ENCODE measurements at regions not wholly inside any gene's neighbourhood (a gene's known extent, or its start where the extent isn't known, plus 50 kb on each side); places are given as distances from the start of the nearest gene placed in this dataset.

DNA sequence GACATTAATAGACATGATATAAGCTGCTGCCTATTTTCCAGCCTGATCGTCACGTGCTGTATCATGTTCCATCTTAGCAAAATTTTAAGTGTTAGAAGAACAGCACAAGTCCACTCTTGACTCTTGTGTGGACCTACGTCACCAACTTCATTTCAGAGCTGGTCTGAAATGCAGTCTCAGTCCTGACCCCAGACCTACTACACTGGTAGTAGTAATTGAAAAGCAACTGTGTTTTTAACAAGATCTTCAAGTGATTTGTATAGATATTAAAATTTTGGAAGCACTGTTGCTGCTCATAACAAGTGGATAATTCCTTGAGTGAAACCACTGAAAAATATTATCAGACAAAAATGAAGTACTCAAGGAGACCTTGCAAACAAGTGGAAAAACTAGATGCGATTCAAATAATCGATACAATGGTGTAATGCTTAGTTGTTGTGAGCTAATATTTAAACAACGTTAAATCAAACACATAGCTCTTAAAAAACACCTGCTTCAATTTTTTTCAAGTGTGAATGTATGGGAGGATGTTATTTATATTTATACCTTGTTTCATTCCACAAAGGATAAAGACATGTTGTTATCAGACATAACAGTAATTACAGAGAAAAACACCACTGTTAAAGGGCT is 110.9 kb upstream of the JAG1 start:
- CTCF ChIA-PET, result no interaction called here
- Mint-ChIP-seq H3K9me3 (no peaks in the 10 kb centered on the region), H3K27me3 (peaks cover 5% of the 10 kb centered on the region), H3K27ac (no peak overlapping the region), H3K36me3 (no peaks in the 10 kb centered on the region), H3K4me1 (no peaks in the 10 kb centered on the region), H3K4me3 (no peak overlapping the region)
- no peak for DNase-seq

- H3K36me3 Mint-ChIP-seq, result no peaks in the 10 kb centered on the region
- CTCF ChIA-PET, result no interaction called here
Observed at GRCh38 chr20:10786678-10787077, 112.9 kb upstream of the JAG1 start.

GRCh38 chr20:10788055-10788454 is 114.3 kb upstream of the JAG1 start:
- Mint-ChIP-seq H3K4me3 (no peak overlapping the region), H3K9me3 (no peaks in the 10 kb centered on the region), H3K36me3 (no peaks in the 10 kb centered on the region), H3K4me1 (no peaks in the 10 kb centered on the region), H3K27me3 (no peaks in the 10 kb centered on the region), H3K27ac (no peak overlapping the region)
- no peak for DNase-seq
- CTCF ChIA-PET, result no interaction called here

More at GRCh38 chr20:10786678-10787077, 112.9 kb upstream of the JAG1 start:
- H3K9me3 Mint-ChIP-seq, result no peaks in the 10 kb centered on the region
- no peaks in the 10 kb centered on the region for H3K27me3 Mint-ChIP-seq
- no peak overlapping the region for H3K27ac Mint-ChIP-seq
- H3K4me1 Mint-ChIP-seq, result no peaks in the 10 kb centered on the region
- H3K4me3 Mint-ChIP-seq, result no peak overlapping the region
- DNase-seq, result no peak

- Mint-ChIP-seq H3K27me3 (no peaks in the 10 kb centered on the region), H3K36me3 (no peaks in the 10 kb centered on the region), H3K27ac (no peak overlapping the region), H3K4me3 (no peak overlapping the region), H3K9me3 (no peaks in the 10 kb centered on the region), H3K4me1 (no peaks in the 10 kb centered on the region)
- CTCF ChIA-PET, result no interaction called here
- DNase-seq, result no peak
Observed at GRCh38 chr20:10788877-10789276, 115.1 kb upstream of the JAG1 start.

DNA sequence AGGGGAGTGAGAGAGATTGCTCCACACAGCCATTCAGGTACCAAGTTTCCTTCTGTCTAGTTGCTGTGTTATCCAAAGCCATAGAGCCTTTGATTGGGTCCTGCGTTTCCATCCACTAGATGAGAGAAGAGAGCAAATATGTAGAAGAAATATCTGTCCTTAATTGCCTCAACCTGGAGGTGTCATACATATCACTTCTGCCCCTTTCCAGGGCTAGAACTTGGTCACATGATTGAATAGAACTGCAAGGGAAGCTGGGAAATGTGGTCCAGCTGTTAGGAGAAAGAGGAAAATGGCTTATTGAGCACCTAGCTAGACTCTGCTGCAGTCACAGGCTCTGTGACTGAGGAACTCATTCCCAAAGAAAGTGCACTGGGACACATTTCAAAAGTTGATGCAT is 115.6 kb upstream of the JAG1 start:
- H3K4me1 Mint-ChIP-seq, result no peaks in the 10 kb centered on the region
- CTCF ChIA-PET, result no interaction called here
- H3K4me3 Mint-ChIP-seq, result no peak overlapping the region
- DNase-seq, result no peak
- no peak overlapping the region for H3K27ac Mint-ChIP-seq
- H3K9me3 Mint-ChIP-seq, result no peaks in the 10 kb centered on the region
- no peaks in the 10 kb centered on the region for H3K36me3 Mint-ChIP-seq
- no peaks in the 10 kb centered on the region for H3K27me3 Mint-ChIP-seq

DNA sequence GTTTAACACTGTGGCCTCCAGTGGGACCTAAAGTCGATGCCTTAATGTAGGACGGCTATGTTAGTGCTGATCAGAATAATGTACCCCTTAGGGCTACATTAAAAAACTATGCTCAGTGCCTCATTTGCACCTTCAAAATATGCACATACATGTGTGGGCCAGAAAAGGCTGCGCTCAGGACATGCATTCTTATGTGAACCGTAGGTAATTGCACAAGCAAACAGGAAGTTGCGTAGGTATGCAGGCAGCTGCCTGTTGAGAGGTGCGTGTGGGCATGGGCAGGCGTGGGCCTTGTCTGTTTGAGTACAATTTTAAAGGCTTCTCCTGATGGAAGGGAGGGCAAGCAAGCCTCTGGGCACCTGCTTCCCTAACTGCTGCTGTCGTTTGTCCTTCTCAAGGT is 116.2 kb upstream of the JAG1 start:
- H3K4me3 Mint-ChIP-seq, result no peak overlapping the region
- CTCF ChIA-PET, result no interaction called here
- no peaks in the 10 kb centered on the region for H3K27me3 Mint-ChIP-seq
- no peak for DNase-seq
- no peaks in the 10 kb centered on the region for H3K36me3 Mint-ChIP-seq
- no peak overlapping the region for H3K27ac Mint-ChIP-seq
- no peaks in the 10 kb centered on the region for H3K9me3 Mint-ChIP-seq
- no peaks in the 10 kb centered on the region for H3K4me1 Mint-ChIP-seq

GRCh38 chr20:10792291-10792690 is 118.5 kb upstream of the JAG1 start:
- Mint-ChIP-seq H3K27me3 (no peaks in the 10 kb centered on the region), H3K36me3 (no peaks in the 10 kb centered on the region)

GRCh38 chr20:10793766-10794165 is 120.0 kb upstream of the JAG1 start:
- no peak for DNase-seq
- no peak overlapping the region for H3K4me3 Mint-ChIP-seq
- no peaks in the 10 kb centered on the region for H3K4me1 Mint-ChIP-seq
- H3K27ac Mint-ChIP-seq, result no peak overlapping the region
- H3K27me3 Mint-ChIP-seq, result no peaks in the 10 kb centered on the region
- no peaks in the 10 kb centered on the region for H3K36me3 Mint-ChIP-seq
- peaks cover 3% of the 10 kb centered on the region for H3K9me3 Mint-ChIP-seq
- CTCF ChIA-PET, result interaction anchor here (0.6 kb wide), 1 partner anchor 43 kb away, joined by 3 read pairs; no protein-coding TSS in a partner anchor

More at GRCh38 chr20:10792291-10792690, 118.5 kb upstream of the JAG1 start:
- no peak overlapping the region for H3K4me3 Mint-ChIP-seq
- H3K9me3 Mint-ChIP-seq, result peaks cover 3% of the 10 kb centered on the region
- H3K4me1 Mint-ChIP-seq, result no peaks in the 10 kb centered on the region
- no peak overlapping the region for H3K27ac Mint-ChIP-seq
- CTCF ChIA-PET, result no interaction called here
- DNase-seq, result no peak

DNA sequence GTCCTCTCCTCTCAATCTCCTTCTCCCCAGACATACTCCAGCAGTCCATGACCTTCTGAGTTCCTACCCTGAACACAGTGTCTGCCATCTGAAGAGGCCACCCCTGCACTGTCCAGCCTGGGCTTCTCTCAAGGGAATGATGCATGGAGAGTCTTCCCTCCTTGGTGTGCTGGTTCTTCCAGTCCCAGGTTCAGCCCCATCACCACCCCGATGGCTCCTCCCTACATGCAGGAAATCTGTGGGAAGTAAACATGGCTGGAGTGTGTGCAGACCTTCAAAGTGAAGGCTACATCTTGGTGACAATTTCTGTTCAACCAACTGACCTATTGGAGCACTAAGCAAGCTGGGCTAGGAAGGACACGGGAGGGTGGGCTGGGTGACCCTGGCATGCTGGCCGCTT is 121.0 kb upstream of the JAG1 start:
- Mint-ChIP-seq H3K27ac (no peak overlapping the region), H3K9me3 (peaks cover 3% of the 10 kb centered on the region), H3K36me3 (no peaks in the 10 kb centered on the region), H3K27me3 (no peaks in the 10 kb centered on the region), H3K4me1 (no peaks in the 10 kb centered on the region), H3K4me3 (no peak overlapping the region)
- CTCF ChIA-PET, result no interaction called here
- no peak for DNase-seq

- no peaks in the 10 kb centered on the region for H3K27me3 Mint-ChIP-seq
- CTCF ChIA-PET, result no interaction called here
- H3K36me3 Mint-ChIP-seq, result no peaks in the 10 kb centered on the region
Observed at GRCh38 chr20:10795286-10796026, 121.7 kb upstream of the JAG1 start.

GRCh38 chr20:10798811-10799210 is 125.0 kb upstream of the JAG1 start:
- Mint-ChIP-seq H3K4me3 (no peak overlapping the region), H3K27me3 (no peaks in the 10 kb centered on the region), H3K4me1 (no peaks in the 10 kb centered on the region), H3K36me3 (no peaks in the 10 kb centered on the region), H3K27ac (no peak overlapping the region), H3K9me3 (peaks cover 3% of the 10 kb centered on the region)
- CTCF ChIA-PET, result no interaction called here
- DNase-seq, result no peak

More at GRCh38 chr20:10795286-10796026, 121.7 kb upstream of the JAG1 start:
- no peak for DNase-seq
- Mint-ChIP-seq H3K4me1 (no peaks in the 10 kb centered on the region), H3K9me3 (peaks cover 3% of the 10 kb centered on the region), H3K27ac (no peak overlapping the region), H3K4me3 (no peak overlapping the region)

GRCh38 chr20:10799735-10800134 is 125.9 kb upstream of the JAG1 start:
- CTCF ChIA-PET, result no interaction called here
- DNase-seq, result no peak
- Mint-ChIP-seq H3K9me3 (peaks cover 3% of the 10 kb centered on the region), H3K4me3 (no peak overlapping the region), H3K4me1 (no peaks in the 10 kb centered on the region), H3K27ac (no peak overlapping the region), H3K36me3 (no peaks in the 10 kb centered on the region), H3K27me3 (no peaks in the 10 kb centered on the region)

- DNase-seq, result no peak
- Mint-ChIP-seq H3K27me3 (no peaks in the 10 kb centered on the region), H3K27ac (no peak overlapping the region), H3K4me3 (no peak overlapping the region), H3K4me1 (no peaks in the 10 kb centered on the region), H3K36me3 (no peaks in the 10 kb centered on the region), H3K9me3 (peaks cover 2% of the 10 kb centered on the region)
- CTCF ChIA-PET, result no interaction called here
Observed at GRCh38 chr20:10800288-10800687, 126.5 kb upstream of the JAG1 start.

DNA sequence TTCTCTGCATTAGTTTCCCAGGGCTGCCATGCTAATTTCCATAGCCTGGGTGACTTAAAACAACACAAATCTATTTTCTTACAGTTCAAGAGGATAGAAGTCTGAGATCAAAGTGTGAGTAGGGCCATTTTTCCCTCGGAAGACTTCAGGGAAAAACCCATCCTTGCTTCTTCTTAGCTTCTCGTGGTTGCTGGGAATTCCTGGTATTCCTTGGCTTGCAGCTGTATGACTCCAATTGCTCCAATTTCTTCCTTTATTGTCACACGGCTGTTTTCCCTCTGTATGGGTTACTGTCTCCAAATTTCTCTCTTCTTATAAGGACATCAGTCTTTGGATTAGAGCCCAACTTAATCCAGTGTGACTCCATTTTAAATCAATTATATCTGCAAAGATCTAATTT is 128.4 kb upstream of the JAG1 start:
- Mint-ChIP-seq H3K9me3 (no peaks in the 10 kb centered on the region), H3K27me3 (no peaks in the 10 kb centered on the region), H3K27ac (no peak overlapping the region), H3K4me1 (no peaks in the 10 kb centered on the region), H3K36me3 (no peaks in the 10 kb centered on the region), H3K4me3 (no peak overlapping the region)
- CTCF ChIA-PET, result no interaction called here
- no peak for DNase-seq

GRCh38 chr20:10805764-10806163 is 132.0 kb upstream of the JAG1 start:
- H3K4me3 Mint-ChIP-seq, result no peak overlapping the region
- no peaks in the 10 kb centered on the region for H3K4me1 Mint-ChIP-seq
- H3K27ac Mint-ChIP-seq, result no peak overlapping the region
- H3K27me3 Mint-ChIP-seq, result no peaks in the 10 kb centered on the region
- DNase-seq, result no peak
- no peaks in the 10 kb centered on the region for H3K36me3 Mint-ChIP-seq
- CTCF ChIA-PET, result no interaction called here
- no peaks in the 10 kb centered on the region for H3K9me3 Mint-ChIP-seq
